CD4-positive, alpha-beta T cell treated with Interleukin-12 subunit alpha and Interleukin-12 subunit beta, for 1 hour (primary cell): ENCODE measurements at regions not wholly inside any gene's neighbourhood (a gene's known extent, or its start where the extent isn't known, plus 50 kb on each side); places are given as distances from the start of the nearest gene placed in this dataset.

ENCODE experiments used
- DNase-seq: peaks from one replicate; pipeline ENCODE4 v3.0.0-alpha.2; 2020

GRCh38 chr11:19395050-19395449 lies 154.3 kb upstream of the E2F8 start:
- DNase-seq: no peak

DNA sequence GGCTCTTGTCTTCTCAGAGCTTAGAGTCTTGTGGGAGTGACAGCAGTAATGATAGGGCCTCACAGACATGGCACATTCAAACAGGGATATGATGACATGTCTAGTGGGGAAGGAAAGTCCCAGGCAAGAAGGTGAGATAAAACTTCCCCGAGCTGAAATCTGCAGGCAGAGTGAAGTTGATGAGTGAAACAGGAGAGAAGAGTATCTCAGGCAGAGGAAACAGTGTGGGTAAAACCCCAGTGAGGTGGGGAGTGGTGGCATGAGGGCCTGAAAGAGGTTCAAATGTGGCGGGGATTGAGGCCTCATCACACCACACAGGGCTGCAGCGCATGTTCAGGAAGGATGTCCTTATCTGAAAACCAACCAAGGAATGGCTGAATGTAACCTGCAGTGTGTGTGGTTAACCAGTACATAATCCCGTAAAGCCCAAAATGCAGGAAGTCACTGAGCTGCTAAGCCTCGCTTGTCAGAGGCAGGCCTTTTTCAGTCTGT lies 153.8 kb upstream of the E2F8 start:
- DNase-seq: no peak

GRCh38 chr11:19393941-19394340 lies 153.2 kb upstream of the E2F8 start:
- no peak for DNase-seq

GRCh38 chr11:19392847-19393518 lies 152.2 kb upstream of the E2F8 start:
- DNase-seq: no peak

DNA sequence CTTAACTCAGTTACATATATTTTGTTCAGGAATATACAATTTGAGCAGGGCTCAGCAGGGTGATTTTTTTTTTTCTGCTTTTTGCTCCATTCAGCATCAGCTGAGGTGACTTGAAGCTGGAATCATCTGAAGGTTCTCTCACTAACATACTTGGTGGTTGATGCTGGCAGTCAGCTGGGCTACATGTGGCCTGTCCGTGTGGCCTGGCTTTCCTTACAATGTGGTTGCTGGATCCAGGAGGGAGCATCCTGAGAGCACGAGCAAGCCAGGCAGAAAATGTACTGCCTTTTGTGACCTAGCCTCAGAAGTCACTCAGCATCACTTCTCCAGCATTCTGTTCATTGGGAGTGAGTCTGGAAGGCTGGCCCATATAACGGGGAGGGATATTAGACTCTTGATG lies 151.6 kb upstream of the E2F8 start:
- no peak for DNase-seq

GRCh38 chr11:19391652-19392051 lies 150.9 kb upstream of the E2F8 start:
- DNase-seq: no peak

DNA sequence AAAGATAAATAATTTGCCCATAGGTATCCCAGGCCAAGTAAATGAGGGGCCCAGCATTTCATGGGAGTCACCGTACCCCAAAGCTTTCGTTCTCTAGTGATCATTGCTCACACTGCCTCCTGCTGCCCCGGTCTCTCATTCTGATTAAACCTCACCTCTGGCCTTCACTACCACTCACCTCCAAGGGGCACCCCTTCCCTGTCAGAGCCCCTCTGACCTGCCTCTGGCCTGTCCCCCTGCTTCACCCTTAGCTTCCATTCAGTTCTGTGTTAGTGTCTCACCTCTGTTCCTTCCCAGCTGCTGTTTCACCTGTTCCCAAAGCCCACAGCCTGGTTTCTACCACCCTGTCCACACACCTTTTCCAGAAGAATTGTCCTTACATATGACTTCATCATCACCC lies 150.3 kb upstream of the E2F8 start:
- DNase-seq: no peak

DNA sequence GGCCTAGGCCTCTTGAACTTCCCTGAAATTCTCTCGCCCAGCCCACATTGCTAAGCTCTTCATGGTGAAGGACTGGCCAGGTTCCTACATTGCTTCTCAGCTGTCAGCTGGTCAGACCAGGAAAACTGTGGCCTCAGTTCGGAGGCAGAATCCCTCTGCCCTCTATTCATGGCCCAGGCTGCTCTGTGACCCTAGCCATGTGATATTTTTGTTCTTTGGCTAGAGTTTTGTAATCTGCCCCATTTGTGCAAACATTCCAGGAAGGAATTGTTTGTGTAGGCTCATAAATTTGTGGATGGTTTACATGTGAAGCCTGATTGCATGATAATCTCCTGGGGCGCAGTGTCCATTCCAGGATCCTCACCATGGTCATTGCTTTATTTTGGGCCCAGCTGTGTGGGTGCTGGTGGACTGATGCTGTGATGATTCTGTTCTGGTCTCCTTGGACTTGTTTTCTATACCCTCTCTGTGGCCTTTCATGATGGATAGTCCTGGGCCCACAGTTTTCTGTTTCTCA lies 149.1 kb upstream of the E2F8 start:
- no peak for DNase-seq

- no peak for DNase-seq
Measured at GRCh38 chr11:19382131-19382611, 141.4 kb upstream of the E2F8 start.

GRCh38 chr11:19380375-19380774 lies 139.6 kb upstream of the E2F8 start:
- DNase-seq: no peak

DNA sequence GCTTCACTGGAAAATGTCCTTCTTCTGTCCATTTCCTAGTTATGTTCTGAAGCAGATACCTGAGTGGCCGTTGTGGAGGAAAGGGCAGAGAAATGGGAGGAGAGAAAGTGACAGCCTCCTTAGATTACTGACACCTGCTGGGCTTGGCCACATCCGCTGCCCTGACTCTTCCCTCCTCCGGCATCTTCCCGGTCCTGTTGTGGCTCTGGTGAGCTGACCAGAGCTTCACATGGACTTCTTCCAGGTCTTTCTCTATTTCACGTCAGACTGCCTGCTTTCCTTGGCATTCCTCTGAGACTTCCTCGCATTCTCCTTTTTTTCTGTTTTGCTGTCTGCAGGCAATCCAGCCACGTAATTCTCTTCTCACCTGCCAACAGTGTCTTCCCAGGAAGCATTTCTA lies 138.7 kb upstream of the E2F8 start:
- no peak for DNase-seq

DNA sequence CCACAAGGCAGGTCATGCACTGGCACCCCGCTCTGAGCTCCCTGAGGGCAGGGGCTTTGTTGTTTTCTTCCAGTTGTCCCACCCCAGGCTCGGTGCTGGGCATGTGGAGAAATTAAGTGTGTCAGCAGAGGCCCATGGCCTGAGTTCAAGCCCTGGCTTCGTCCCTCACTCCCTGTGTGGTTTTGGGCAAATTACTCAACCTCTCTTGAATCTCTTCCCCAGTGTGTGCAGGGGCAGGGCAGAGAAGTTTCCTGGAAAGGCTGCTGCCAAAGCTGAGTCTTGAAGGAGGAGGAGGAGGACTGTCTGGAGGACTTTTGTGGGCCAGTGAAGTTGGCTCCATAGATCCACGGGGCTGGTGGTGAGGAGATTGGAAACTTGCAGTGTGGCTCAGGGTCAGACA lies 138.1 kb upstream of the E2F8 start:
- no peak for DNase-seq

- DNase-seq: no peak
Measured at GRCh38 chr11:19377881-19378280, 137.1 kb upstream of the E2F8 start.

- no peak for DNase-seq
Measured at GRCh38 chr11:19375440-19375839, 134.7 kb upstream of the E2F8 start.

DNA sequence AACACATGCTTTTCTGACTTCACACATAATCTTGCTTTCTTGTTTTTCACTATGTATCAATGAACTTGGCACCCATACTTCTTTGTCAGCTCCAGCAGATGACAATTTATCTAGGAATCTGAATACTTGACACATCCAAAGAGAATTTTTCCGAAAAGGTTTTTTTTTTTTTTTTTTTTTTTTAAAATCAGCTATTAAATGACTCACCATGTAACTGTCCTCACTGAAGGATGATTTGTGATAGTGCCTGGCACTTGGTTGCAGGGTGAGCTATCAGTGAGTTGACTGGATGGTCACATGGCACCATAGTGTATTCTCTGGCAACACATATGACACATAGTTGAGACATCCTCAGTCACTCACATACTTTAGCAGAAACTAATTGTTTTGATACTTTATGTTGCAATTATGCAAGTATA lies 133.4 kb upstream of the E2F8 start:
- DNase-seq: no peak

GRCh38 chr11:19372381-19372780 lies 131.6 kb upstream of the E2F8 start:
- DNase-seq: no peak

GRCh38 chr11:19370100-19370861 lies 129.5 kb upstream of the E2F8 start:
- no peak for DNase-seq

DNA sequence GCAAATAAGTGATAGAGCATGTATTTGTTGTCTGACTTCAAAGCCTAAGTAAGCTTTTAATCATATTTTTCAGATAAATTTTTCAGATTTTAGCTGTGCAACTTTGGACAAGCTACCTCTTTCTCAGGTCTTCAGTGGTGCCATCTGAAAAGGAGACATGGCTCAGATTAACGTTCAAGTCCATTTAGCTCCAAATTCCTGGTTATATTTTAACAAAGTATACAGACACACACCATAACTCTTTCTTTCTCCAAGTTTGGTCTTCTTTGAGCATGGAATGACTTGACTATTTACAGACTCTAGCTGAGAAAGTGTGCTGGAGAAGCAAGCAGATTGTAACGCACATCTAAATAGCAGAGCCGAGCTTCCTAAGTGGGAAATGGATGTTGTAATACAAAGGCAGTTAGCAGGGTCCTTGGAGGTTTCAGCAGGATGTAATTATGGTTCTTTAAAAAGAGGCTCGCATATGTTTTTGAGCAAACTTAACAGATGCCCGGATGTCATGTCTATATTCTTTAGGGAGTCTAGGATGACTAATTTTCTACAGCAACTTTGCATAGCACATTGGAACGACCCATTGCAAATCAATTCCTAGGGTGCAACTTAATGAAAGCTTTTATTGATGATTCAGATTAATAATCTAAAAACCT lies 128.1 kb upstream of the E2F8 start:
- no peak for DNase-seq

GRCh38 chr11:19366992-19367709 lies 126.4 kb upstream of the E2F8 start:
- no peak for DNase-seq

DNA sequence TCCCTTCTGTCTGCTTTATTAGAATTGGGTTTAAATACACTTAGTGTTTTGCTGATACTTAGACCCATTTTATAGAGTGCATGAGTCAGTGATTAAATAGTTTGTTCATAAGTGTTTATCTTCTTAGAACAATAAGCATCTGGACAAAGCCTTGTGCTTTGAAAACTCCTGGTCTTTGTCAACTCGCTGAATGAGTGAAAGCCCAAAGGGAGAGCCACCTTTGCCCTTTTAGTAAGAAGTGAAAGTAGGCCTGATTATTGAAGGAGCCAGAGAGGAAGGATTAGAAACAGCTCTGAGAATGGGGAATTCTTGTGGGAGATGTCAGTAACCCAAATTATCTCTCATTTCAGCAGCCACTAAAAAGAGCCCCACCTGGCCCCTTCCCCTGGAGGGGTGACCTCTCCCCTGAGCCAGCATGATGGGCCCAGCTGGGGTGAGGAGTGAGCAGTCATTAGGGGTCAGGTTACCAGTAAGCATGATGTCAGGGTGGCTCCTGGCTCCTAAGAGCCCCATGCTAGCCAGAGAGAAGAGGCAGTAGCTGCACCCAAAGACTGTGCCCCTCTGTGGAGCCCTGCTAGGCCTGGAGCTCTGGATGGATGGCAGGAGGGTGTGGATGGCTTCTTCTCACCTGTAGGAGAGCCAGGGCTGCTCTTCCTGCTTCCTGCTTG lies 125.1 kb upstream of the E2F8 start:
- no peak for DNase-seq

GRCh38 chr11:19359221-19360000 lies 118.7 kb upstream of the E2F8 start:
- DNase-seq: no peak

DNA sequence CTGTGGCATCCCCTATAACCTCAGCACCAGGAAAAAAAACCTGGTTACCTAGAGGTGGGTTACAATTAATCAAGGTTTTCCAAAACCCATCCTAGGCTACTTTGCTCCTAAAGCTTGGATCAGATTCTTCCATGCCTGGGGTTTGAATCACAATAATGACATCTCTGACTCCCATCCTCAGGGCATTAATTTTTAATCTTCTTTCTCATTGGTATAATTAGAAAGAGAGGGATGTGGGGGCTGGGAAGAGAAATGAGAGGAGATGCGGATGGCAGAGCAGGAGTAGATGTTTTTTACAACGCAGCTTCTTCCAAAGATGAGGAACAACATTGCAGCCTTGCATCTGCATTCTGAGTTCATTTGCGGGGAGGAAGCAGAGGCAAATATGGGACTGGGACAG lies 117.2 kb upstream of the E2F8 start:
- no peak for DNase-seq
